ENCODE measurements at regions not wholly inside any gene's neighbourhood (a gene's known extent, or its start where the extent isn't known, plus 50 kb on each side); places are given as distances from the start of the nearest gene placed in this dataset.
"Not testable (repeated sequence)": the region's sequence is repeated elsewhere in the genome, so short reads cannot be mapped to it uniquely, and the experiment has no call there.

GRCh38 chr11:44452827-44453572 is 112.5 kb upstream of the CD82 start:
- DNase-seq (ENCODE audit: low read depth), result no peak

GRCh38 chr11:44453871-44454270 is 111.6 kb upstream of the CD82 start:
- DNase-seq (ENCODE audit: low read depth), result no peak

GRCh38 chr11:44454666-44455065 is 110.8 kb upstream of the CD82 start:
- no peak for DNase-seq (ENCODE audit: low read depth)

DNA sequence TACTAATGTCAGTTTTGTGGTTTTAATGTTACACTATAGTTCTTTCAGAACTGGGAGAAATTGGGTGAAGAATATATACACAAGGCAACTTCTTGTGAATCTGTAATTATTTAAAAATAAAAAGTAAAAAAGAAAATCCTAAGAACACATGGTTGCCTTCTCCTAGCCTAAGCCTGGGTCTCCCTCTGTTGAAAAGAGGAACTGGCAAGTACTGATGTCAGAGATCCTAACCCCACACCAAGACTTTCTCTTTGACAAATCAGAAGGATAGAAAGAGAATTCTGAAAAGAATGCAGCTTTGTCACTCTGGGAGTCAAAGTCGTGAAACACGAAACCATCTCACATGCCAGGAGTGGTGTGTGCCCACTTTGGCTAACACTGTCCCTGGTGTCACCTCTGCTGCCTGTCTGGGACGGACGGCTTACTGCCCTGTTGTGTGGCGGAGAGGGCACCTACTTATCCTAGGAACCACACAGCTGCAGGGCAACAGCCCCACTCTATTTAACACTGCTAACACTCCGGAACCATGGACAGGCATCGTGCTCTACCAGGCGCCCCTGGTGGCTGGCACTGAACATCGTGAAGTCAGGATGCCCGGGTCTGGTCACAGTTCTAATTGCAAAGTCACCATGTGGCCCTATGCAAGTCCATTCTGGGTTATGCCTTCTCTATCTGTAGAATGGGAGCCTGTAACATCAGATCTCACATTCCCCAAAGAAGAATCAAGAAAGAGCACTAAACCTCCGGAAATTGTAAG is 108.7 kb upstream of the CD82 start:
- peak; percentile 39 for DNase-seq (ENCODE audit: low read depth)

DNA sequence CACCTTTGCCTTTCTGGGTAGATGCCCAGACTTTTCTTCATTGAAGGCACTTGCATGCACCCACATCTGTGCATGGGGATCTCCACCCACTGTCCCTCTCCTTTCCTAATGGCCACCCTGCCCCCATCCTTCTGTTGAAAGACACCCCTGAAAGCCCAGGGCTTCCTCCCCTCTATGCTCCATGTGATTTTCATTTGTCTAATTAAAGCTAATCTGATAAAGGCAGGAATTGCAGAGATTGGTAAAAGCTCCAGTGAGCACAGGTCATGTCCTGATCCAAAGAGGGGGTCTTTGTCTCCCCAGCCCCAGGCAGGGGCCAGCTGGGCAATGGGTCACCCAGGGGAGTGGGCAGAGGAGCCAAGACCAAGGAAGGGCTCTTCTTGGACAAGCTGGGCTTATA is 107.6 kb upstream of the CD82 start:
- no peak for DNase-seq (ENCODE audit: low read depth)

GRCh38 chr11:44463751-44464150 is 101.7 kb upstream of the CD82 start:
- DNase-seq (ENCODE audit: low read depth), result no peak

DNA sequence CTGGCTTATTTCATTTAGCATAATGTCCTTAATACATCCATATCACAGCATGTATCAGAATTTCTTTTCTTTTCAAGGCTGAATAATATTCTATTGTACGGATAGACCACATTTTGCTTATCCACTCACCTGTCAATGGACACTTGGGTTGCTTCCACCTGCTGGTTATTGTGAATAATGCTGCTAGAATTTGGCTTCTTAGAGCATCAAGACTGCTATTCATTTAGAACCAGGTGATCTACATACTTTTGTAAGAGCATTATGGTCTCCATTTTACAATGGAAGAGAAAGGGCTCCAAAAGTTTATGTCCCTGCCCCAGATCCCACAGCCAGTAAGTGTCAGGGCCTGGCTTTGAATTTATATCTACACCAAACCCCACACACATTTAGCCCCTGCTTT is 100.7 kb upstream of the CD82 start:
- DNase-seq (ENCODE audit: low read depth), result no peak

DNA sequence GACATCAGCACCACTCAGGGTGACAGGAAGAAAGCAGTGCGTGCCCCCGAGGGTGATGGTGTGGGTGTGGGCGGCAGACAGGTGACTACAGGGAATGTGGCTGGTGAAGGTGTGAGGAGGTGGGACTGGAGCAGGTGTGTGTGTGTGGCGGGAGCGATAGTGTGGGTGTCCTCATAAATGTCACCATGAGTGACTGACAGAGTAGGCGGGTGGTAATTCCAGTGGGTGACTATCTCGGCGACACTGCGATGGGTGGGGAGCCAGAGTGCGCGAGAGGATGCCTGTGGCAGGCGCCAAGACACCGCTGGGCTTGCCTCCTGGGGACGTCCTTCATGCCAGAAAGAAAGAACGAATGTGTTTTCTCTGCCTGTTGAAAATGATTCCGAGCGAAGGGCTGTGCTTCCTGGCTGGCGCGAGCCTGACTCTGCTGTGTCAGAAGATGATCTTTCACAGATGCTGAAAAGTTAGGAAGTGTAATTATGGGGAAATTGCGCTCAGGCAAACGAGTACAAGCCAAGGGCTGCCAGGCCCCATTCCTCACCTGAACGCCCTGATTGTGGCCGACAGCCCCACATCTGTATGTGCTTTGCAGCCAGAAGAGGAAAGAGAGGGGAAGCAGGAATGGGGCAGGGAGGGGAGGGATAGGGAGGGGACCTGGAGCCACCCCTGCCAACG is 98.8 kb upstream of the CD82 start:
- DNase-seq (ENCODE audit: low read depth), result no peak

- DNase-seq (ENCODE audit: low read depth), result no peak
Observed at GRCh38 chr11:44467413-44467812, 98.0 kb upstream of the CD82 start.

- no peak for DNase-seq (ENCODE audit: low read depth)
Observed at GRCh38 chr11:44467931-44468330, 97.5 kb upstream of the CD82 start.

- DNase-seq (ENCODE audit: low read depth), result no peak
Observed at GRCh38 chr11:44468345-44468988, 97.0 kb upstream of the CD82 start.

DNA sequence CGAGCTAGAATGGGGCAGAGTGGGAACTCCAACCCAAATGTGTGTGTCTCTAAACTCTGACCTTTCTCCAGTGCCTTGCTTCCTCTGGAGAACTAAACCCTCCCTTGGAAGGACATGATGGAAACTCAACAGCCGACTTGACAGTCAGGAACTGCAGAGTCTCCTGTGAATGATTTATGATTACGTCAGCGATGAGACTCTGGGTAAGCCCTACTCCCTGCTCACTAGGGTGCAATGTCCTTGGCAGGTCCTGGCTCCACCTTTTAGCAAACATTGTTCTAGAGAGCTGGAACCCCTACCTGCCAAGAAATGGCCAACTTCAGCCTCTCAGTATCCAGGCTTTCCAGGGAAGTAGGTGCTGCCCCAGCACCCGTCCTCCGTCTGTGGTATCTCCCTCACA is 96.1 kb upstream of the CD82 start:
- DNase-seq (ENCODE audit: low read depth), result no peak

DNA sequence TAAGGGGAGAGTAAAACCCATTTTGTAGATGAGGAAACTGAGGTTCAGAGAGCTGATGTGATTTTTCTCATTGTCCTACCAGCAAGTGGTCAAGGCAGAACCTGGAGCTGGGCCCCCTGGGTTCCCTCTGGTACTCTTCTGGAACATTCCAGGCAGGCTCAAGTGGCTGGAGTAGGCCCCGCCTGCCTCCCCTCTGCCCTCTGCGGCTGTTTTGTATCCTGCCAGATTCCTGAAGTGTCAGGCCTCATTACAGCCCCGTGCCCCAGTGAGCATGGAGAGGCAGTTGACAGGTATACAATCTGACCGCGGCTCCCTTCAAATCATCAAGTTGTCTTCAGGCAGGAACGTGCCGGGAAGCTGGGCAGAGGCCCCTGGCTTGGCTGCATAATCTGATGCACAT is 94.6 kb upstream of the CD82 start:
- DNase-seq (ENCODE audit: low read depth), result no peak

DNA sequence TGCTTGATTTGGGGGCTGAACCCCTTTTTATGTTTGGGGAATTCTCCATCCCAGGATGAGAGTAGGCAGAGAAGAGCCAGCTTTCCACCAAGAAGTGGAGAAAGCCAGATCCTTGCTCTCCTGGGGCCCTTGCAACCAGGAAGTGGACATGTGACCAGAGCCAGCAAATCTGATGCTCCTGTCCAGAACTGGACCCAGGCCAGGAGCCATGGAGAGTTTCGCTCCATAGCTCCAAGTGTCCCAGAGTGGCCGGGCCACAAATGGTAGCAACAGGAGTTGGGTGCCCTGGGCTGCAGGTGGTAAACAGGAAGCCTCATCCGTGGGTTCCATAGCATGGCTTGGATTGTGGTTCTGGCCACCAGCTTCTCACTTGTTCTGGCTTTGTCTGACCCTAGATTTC is 93.9 kb upstream of the CD82 start:
- DNase-seq (ENCODE audit: low read depth), result no peak

DNA sequence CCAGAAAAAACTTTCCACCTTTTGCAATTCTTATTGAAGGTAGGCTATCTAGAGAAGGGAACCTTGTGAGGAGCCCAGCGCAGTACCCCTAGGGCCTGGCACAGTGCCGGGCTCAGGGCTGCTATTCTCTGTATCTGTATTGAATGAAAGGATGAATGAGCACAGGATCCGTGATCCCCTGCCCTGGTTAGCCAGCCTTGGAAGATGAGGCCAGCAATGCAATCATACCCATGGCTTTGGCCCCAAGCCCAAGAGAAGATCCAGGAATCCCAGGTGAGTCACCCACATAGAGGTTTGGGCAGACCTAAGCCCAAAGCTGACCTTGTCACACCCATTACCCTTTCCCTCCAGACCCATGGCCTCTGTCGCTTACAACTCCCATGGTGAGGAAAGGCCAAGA is 92.5 kb upstream of the CD82 start:
- DNase-seq (ENCODE audit: low read depth), result no peak

DNA sequence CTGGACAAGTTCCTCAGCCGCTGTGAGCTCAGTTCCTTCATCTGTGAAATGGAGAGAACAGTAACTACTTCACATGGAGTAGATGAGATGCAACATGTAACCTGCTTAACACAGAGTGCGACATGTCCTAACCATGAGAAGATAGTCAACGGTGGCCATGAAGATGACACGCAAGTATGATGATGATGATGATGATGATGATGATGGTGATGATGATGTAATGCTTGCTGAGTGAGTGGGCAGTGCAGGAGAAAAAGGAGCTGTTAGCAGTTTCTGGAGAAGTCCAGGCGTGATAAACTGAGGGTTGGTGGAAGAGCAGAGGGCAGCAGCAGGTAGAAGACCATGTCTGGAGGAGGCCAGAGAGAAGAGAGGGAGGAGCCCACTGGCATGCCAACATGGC is 90.8 kb upstream of the CD82 start:
- no peak for DNase-seq (ENCODE audit: low read depth)

- no peak for DNase-seq (ENCODE audit: low read depth)
Observed at GRCh38 chr11:44475114-44475686, 90.3 kb upstream of the CD82 start.

GRCh38 chr11:44482338-44482737 is 83.1 kb upstream of the CD82 start:
- DNase-seq (ENCODE audit: low read depth), result not testable (repeated sequence)

DNA sequence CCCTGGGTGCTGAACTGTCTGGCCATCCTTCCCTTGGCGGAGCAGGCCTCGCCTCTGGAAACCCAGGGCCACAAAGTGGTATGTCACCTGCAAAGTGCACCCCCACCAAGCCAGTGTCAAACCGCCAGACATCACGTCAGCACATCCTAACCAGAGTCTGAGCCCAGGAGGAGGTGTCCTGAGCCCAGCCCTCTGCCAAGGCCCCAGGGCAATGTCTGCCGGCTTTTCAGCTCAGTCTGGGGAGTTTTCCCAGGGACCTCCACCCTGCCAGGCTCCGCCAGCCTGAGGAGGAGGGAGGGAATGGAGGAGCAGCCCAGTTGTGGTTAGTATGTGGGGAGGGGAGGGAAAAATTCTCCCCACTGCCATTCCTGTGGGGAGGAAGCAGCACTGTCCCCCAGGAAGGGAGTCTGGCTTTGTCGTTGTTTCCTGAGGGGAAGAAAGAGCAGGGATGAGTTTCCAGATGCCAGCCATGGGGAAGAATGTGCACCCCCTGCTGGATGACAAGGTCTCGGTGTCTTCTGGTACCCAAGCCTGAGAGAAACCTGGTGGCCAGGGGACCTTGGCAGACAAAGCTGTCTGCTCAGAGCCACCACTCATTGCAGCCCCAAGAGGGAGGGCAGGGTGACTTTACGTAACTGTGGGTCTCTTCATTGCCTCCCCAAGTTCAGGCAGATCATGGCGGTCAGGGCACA is 81.4 kb upstream of the CD82 start:
- DNase-seq (ENCODE audit: low read depth), result peak; percentile 23

- no peak for DNase-seq (ENCODE audit: low read depth)
Observed at GRCh38 chr11:44488165-44488965, 77.1 kb upstream of the CD82 start.

- DNase-seq (ENCODE audit: low read depth), result no peak
Observed at GRCh38 chr11:44493383-44493782, 72.1 kb upstream of the CD82 start.

All from Daoy (cell line).